Activated CD4-positive, alpha-beta T cell treated with anti-CD3 and anti-CD28 coated beads for 48 hours (primary cell): ENCODE measurements at regions not wholly inside any gene's neighbourhood (a gene's known extent, or its start where the extent isn't known, plus 50 kb on each side); places are given as distances from the start of the nearest gene placed in this dataset.
"Not testable (repeated sequence)": the region's sequence is repeated elsewhere in the genome, so short reads cannot be mapped to it uniquely, and the experiment has no call there.

Experiments
- DNase-seq: peaks from one replicate; pipeline ENCODE4 v3.0.0-alpha.2; 2020

GRCh38 chr2:16070648-16070971, 130.3 kb downstream of the MYCN start:
- DNase-seq = no peak

GRCh38 chr2:16069933-16070647, 129.7 kb downstream of the MYCN start:
- DNase-seq = no peak

- no peak for DNase-seq
These were observed 129.2 kb downstream of the MYCN start for GRCh38 chr2:16069663-16069932.

- DNase-seq = no peak
These were observed 128.2 kb downstream of the MYCN start for GRCh38 chr2:16068552-16068940.

- no peak for DNase-seq
These were observed 127.7 kb downstream of the MYCN start for GRCh38 chr2:16067866-16068551.

GRCh38 chr2:16067444-16067843, 127.1 kb downstream of the MYCN start:
- DNase-seq = no peak

- no peak for DNase-seq
These were observed 126.7 kb downstream of the MYCN start for GRCh38 chr2:16067037-16067406.

- DNase-seq = no peak
These were observed 126.1 kb downstream of the MYCN start for GRCh38 chr2:16066261-16067036.

- DNase-seq = not testable (repeated sequence)
These were observed 125.1 kb downstream of the MYCN start for GRCh38 chr2:16065272-16066069.

- no peak for DNase-seq
These were observed 124.4 kb downstream of the MYCN start for GRCh38 chr2:16064745-16065144.

- DNase-seq = no peak
These were observed 123.7 kb downstream of the MYCN start for GRCh38 chr2:16063955-16064633.

GRCh38 chr2:16063251-16063850, 123.0 kb downstream of the MYCN start:
- DNase-seq = no peak

- DNase-seq = no peak
These were observed 122.3 kb downstream of the MYCN start for GRCh38 chr2:16062471-16063250.

- DNase-seq = no peak
These were observed 121.3 kb downstream of the MYCN start for GRCh38 chr2:16061441-16062217.

GRCh38 chr2:16060936-16061338, 120.6 kb downstream of the MYCN start:
- DNase-seq = no peak

GRCh38 chr2:16060125-16060935, 120.0 kb downstream of the MYCN start:
- no peak for DNase-seq

- no peak for DNase-seq
These were observed 119.2 kb downstream of the MYCN start for GRCh38 chr2:16059393-16060016.

- no peak for DNase-seq
These were observed 118.5 kb downstream of the MYCN start for GRCh38 chr2:16058747-16059358.

- DNase-seq = no peak
These were observed 117.9 kb downstream of the MYCN start for GRCh38 chr2:16058256-16058655.
